HepG2 (cell line): ENCODE measurements at regions not wholly inside any gene's neighbourhood (a gene's known extent, or its start where the extent isn't known, plus 50 kb on each side); places are given as distances from the start of the nearest gene placed in this dataset.

Source experiments
- ATAC-seq: fragments of 200-7000 bp; cut with Tn5 transposase; 3 replicates; pipeline ENCODE4 v1.9.1; 2020; ENCODE audit warnings: mild to moderate bottlenecking, moderate library complexity
- BruUV-seq: library from RNA; stranded (reverse); fragments of 400-500 nt; replicated peaks from 2 replicates; lab custom pipeline; 2021; lab: Mats Ljungman, UMichigan
- CTCF ChIA-PET: fragments of 300-600 bp; formaldehyde crosslinking; extraction: SDS; loops from one replicate; lab custom pipeline; 2021; ENCODE audit warnings: low total read pairs, inconsistent platforms, low intra/inter-chr PET ratio; lab: Yijun Ruan, JAX
- POLR2A ChIA-PET: fragments of 350-600 bp; sonication (Branson Sonifier 250); formaldehyde crosslinking; loops from one replicate; lab custom pipeline; 2020; ENCODE audit warnings: antibody characterized with exemption, inconsistent platforms; lab: Yijun Ruan, JAX
- DNase-seq: peaks from one replicate; pipeline ENCODE4 v3.0.0-alpha.2; 2015; ENCODE audit warnings: low spot score
- FAIRE-seq: peaks from 3 replicates; lab custom pipeline; 2011; peaks lifted over from hg19 to GRCh38; lab: Jason Lieb, UNC
- H2AFZ ChIP-seq: one replicate; pipeline ENCODE4 v1.6.1; 2011; ENCODE audit warnings: low read length, inconsistent platforms
- H3K27ac ChIP-seq: fragments of 300-600 bp; 3 replicates; pipeline ENCODE4 v1.8.0; 2011; ENCODE audit warnings: mixed run types, mild to moderate bottlenecking, mixed read lengths, low read length, inconsistent platforms; ENCODE audit not compliant: insufficient read depth; ENCODE audit errors: extremely low read length
- H3K27me3 ChIP-seq, 2 experiments: fragments of 200-600 bp in 1 of 2; 2 replicates in 1 of 2; 3 replicates in 1 of 2; pipeline versions ENCODE4 v1.6.0 to v1.8.0; 2011; ENCODE audit warnings: low read length in 2 of 2, mild to moderate bottlenecking in 2 of 2, moderate library complexity in 2 of 2, inconsistent platforms in 1 of 2; ENCODE audit not compliant: insufficient read depth in 2 of 2, control insufficient read depth in 1 of 2
- H3K36me3 ChIP-seq, 2 experiments: fragments of 200-600 bp in 1 of 2; replicated peaks in 1 of 2; 2 replicates in 1 of 2; 3 replicates in 1 of 2; pipeline versions ENCODE4 v1.5.1 to v1.8.0; 2011; ENCODE audit warnings: low read length in 2 of 2, inconsistent platforms in 1 of 2; ENCODE audit not compliant: insufficient read depth in 2 of 2, control insufficient read depth in 1 of 2
- H3K4me1 ChIP-seq: 2 replicates; pipeline ENCODE4 v1.5.1; 2012; ENCODE audit warnings: low read length, inconsistent platforms; ENCODE audit not compliant: insufficient read depth
- H3K4me2 ChIP-seq: 2 replicates; pipeline ENCODE4 v1.6.0; 2011; ENCODE audit warnings: low read depth, low read length, inconsistent platforms
- H3K4me3 ChIP-seq, 3 experiments: fragments of 200-600 bp in 1 of 3; sonication (generic), shearing (Covaris generic) in 1 of 3; replicated peaks in 1 of 3; 2 replicates each; pipeline ENCODE4 v1.5.1; 2011 to 2016; ENCODE audit warnings: low read length in 3 of 3, inconsistent platforms in 2 of 3, low read depth in 2 of 3, mild to moderate bottlenecking in 2 of 3, control low read depth in 1 of 3, mixed read lengths in 1 of 3; ENCODE audit not compliant: insufficient read depth in 1 of 3
- H3K79me2 ChIP-seq: one replicate; pipeline ENCODE4 v1.6.1; 2011; ENCODE audit warnings: low read length, inconsistent platforms; ENCODE audit not compliant: insufficient read depth
- H3K9ac ChIP-seq: 2 replicates; pipeline ENCODE4 v1.6.0; 2011; ENCODE audit warnings: mild to moderate bottlenecking, low read depth, low read length, inconsistent platforms; ENCODE audit not compliant: insufficient read depth
- H3K9me3 ChIP-seq: 2 replicates; pipeline ENCODE4 v1.5.1; 2012; ENCODE audit warnings: mild to moderate bottlenecking, low read length
- H4K20me1 ChIP-seq: 2 replicates; pipeline ENCODE4 v1.6.0; 2011; ENCODE audit warnings: inconsistent platforms, mild to moderate bottlenecking, low read length, moderate library complexity; ENCODE audit not compliant: insufficient read depth
- BHLHE40 ChIP-seq: IDR thresholded peaks from 2 replicates; pipeline ENCODE4 v1.6.1; 2011; ENCODE audit warnings: low read length, improper control_type of control experiment
- BRCA1 ChIP-seq: sonication (generic); formaldehyde crosslinking; IDR thresholded peaks from 2 replicates; pipeline ENCODE4 v1.4.0; 2020; ENCODE audit warnings: missing genetic modification reagents
- CENPX ChIP-seq: sonication (generic); formaldehyde crosslinking; IDR thresholded peaks from 2 replicates; pipeline ENCODE4 v1.9.0; 2021; ENCODE audit warnings: mild to moderate bottlenecking, missing genetic modification reagents, moderate library complexity
- CTCF ChIP-seq: sonication (generic); formaldehyde crosslinking; IDR thresholded peaks from 2 replicates; pipeline ENCODE4 v1.5.0; 2020; ENCODE audit warnings: mild to moderate bottlenecking, missing genetic modification reagents, moderate library complexity
- DMAP1 ChIP-seq: IDR thresholded peaks from 2 replicates; pipeline ENCODE4 v1.6.1; 2016
- FOXA1 ChIP-seq, 2 experiments: fragments of 450-650 bp in 1 of 2; sonication (generic) in 1 of 2; formaldehyde crosslinking in 1 of 2; IDR thresholded peaks; 2 replicates each; pipeline versions ENCODE4 v1.4.0 to v1.6.1; 2016 to 2020; ENCODE audit warnings: missing genetic modification reagents in 1 of 2
- FOXP1 ChIP-seq, 2 experiments: fragments of 450-650 bp in 1 of 2; IDR thresholded peaks; 2 replicates each; pipeline ENCODE4 v1.6.1; 2017 to 2018; ENCODE audit warnings: antibody characterized with exemption in 1 of 2
- PPARG ChIP-seq: conservative IDR thresholded peaks from 2 replicates; pipeline ENCODE4 v1.6.1; 2016; ENCODE audit warnings: missing biosample characterization, missing genetic modification reagents
- REST ChIP-seq, 2 experiments: IDR thresholded peaks; 2 replicates each; pipeline ENCODE4 v1.6.1; 2011 to 2012; ENCODE audit warnings: low read length in 2 of 2, borderline replicate concordance in 1 of 2, low read depth in 1 of 2, mild to moderate bottlenecking in 1 of 2, moderate library complexity in 1 of 2
- SMAD3 ChIP-seq: sonication (generic); formaldehyde crosslinking; IDR thresholded peaks from 2 replicates; pipeline ENCODE4 v1.4.0; 2020; ENCODE audit warnings: missing genetic modification reagents
- SOX13 ChIP-seq, 3 experiments: fragments of 450-650 bp in 1 of 3; sonication (generic) in 1 of 3; formaldehyde crosslinking in 1 of 3; IDR thresholded peaks in 2 of 3; conservative IDR thresholded peaks in 1 of 3; 2 replicates each; pipeline versions ENCODE4 v1.5.0 to v1.6.1; 2016 to 2020; ENCODE audit warnings: antibody characterized with exemption in 1 of 3, mild to moderate bottlenecking in 1 of 3, missing compliant biosample characterization in 1 of 3, missing genetic modification reagents in 1 of 3, moderate library complexity in 1 of 3
- ZNF180 ChIP-seq: sonication (generic); formaldehyde crosslinking; IDR thresholded peaks from 2 replicates; pipeline ENCODE4 v1.4.0; 2020; ENCODE audit warnings: low read depth, missing genetic modification reagents, borderline replicate concordance
- ZNF773 ChIP-seq: sonication (generic); formaldehyde crosslinking; IDR thresholded peaks from 2 replicates; pipeline ENCODE4 v1.4.0; 2020; ENCODE audit warnings: missing genetic modification reagents, borderline replicate concordance
- WGBS: methylation state at CpG from one replicate; pipeline ENCODE4 v1.1.6; 2017; ENCODE audit warnings: low lambda C conversion rate; 5-methylcytosine and 5-hydroxymethylcytosine counted together
- in situ Hi-C: cut with HindIII; loops from 2 replicates; pipeline ENCODE4 v1.10.0; 2017; ENCODE audit warnings: low pct_unique_long_range_greater_than_20kb; ENCODE audit not compliant: extremely low pct_ligation_motif_present
- intact Hi-C: fragments of 100-400 bp; cut with micrococcal nuclease; formaldehyde crosslinking; loops from one replicate; pipeline ENCODE4 v1.10.0; 2022; ENCODE audit not compliant: unreplicated experiment

GRCh38 chr4:184292877-184293276, 75.2 kb upstream of the ENPP6 start (continued):
- TF ChIP-seq DMAP1 (no peak), CENPX (CRISPR knock-in tag) (no peak), REST (IDR thresholded peaks at IDR 0.05; ENCODE audit: borderline replicate concordance in 1 of 2, low read depth in 1 of 2, low read length in 2 of 2) (no peak), ZNF773 (CRISPR knock-in tag) (no peak), BRCA1 (CRISPR knock-in tag) (no peak), SMAD3 (CRISPR knock-in tag) (no peak)

GRCh38 chr4:184292465-184292867, 74.8 kb upstream of the ENPP6 start:
- Histone ChIP-seq H3K4me3 (no peak overlapping the region), H4K20me1 (no peaks in the 10 kb centered on the region), H3K27ac (no peak overlapping the region), H3K36me3 (no peaks in the 10 kb centered on the region), H3K79me2 (no peaks in the 10 kb centered on the region), H3K4me2 (no peak overlapping the region), H3K9me3 (peaks cover 6% of the 10 kb centered on the region), H3K27me3 (no peaks in the 10 kb centered on the region), H3K4me1 (peaks cover 50% of the 10 kb centered on the region), H3K9ac (no peak overlapping the region), H2AFZ (no peak overlapping the region)
- POLR2A ChIA-PET = no interaction called here
- BruUV-seq = no TSS peak
- DNase-seq (no peak), ATAC-seq (no peak), FAIRE-seq (no peak)
- intact Hi-C loops (no loop called here), in situ Hi-C loops (no loop called here)
- 88% methylated on average over 3 of the region's 3 CpGs for WGBS
- CTCF ChIA-PET = no interaction called here
- TF ChIP-seq FOXA1 (IDR thresholded peaks at IDR 0.05) = no peak
- TF ChIP-seq FOXA1 (CRISPR knock-in tag; IDR thresholded peaks at IDR 0.05) = no peak
- TF ChIP-seq SOX13 (IDR thresholded peaks at IDR 0.05) = no peak
- TF ChIP-seq SOX13 (CRISPR knock-in tag; conservative IDR thresholded peaks at IDR 0.05 in 1 of 2, IDR thresholded peaks at IDR 0.05 in 1 of 2) = no peak
- no peak for TF ChIP-seq BHLHE40
- TF ChIP-seq FOXP1 (IDR thresholded peaks at IDR 0.05) = 0 out of 2 replicates have a peak, but pooled peaks have one; percentile 3
- no peak for TF ChIP-seq FOXP1 (CRISPR knock-in tag; IDR thresholded peaks at IDR 0.05)
- TF ChIP-seq PPARG = no peak
- TF ChIP-seq ZNF180 (CRISPR knock-in tag) = no peak
- TF ChIP-seq CTCF (CRISPR knock-in tag) = no peak
